22Rv1 (cell line): ENCODE measurements at regions not wholly inside any gene's neighbourhood (a gene's known extent, or its start where the extent isn't known, plus 50 kb on each side); places are given as distances from the start of the nearest gene placed in this dataset.

ENCODE experiments used
- CTCF ChIP-seq: fragments of 450-650 bp; IDR thresholded peaks from 2 replicates; pipeline ENCODE4 v1.5.1; 2017; ENCODE audit warnings: mild to moderate bottlenecking
- ZFX ChIP-seq: fragments of 450-650 bp; IDR thresholded peaks from 2 replicates; pipeline ENCODE4 v1.6.1; 2017; ENCODE audit warnings: antibody characterized with exemption, borderline replicate concordance

DNA sequence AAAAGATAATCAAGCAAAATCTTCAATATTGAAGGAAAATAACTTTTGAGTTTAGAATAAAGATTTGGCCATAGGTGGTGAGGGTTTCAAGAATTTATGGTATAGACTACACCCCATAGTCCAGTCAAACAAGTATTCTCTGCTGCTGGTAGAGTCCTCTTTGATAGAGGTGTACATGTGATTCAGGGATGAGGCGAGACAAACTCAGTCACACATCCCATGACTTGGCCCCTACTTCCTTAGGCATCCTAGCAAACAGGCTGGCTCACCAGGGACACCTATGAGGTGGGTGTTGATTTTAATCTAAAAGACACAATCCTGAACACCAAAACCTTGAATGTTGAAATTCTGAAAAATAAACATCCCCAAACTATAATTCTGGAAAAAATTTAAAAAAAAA is 78.1 kb upstream of the SLC25A13 start:
- TF ChIP-seq CTCF, result no peak
- no peak for TF ChIP-seq ZFX
